Panc1 (cell line): ENCODE measurements at regions not wholly inside any gene's neighbourhood (a gene's known extent, or its start where the extent isn't known, plus 50 kb on each side); places are given as distances from the start of the nearest gene placed in this dataset.

Experiments
- ATAC-seq: fragments of 200-7000 bp; cut with Tn5 transposase; 2 replicates; pipeline ENCODE4 v1.9.1; 2020; ENCODE audit warnings: mild to moderate bottlenecking, moderate library complexity
- BruUV-seq: library from RNA; stranded (reverse); fragments of 400-500 nt; replicated peaks from 2 replicates; lab custom pipeline; 2021; lab: Mats Ljungman, UMichigan
- CTCF ChIA-PET: fragments of 300-600 bp; sonication (Branson Sonifier 250); formaldehyde crosslinking; loops from one replicate; lab custom pipeline; 2022; ENCODE audit warnings: antibody characterized with exemption; lab: Charles Lee
- POLR2A ChIA-PET: fragments of 300-600 bp; sonication (Branson Sonifier 250); formaldehyde crosslinking; loops from one replicate; lab custom pipeline; 2022; ENCODE audit warnings: antibody characterized with exemption; lab: Charles Lee
- DNase-seq: peaks from one replicate; pipeline ENCODE4 v3.0.0-alpha.2; 2010; ENCODE audit warnings: low read depth, low spot score
- H3K27ac ChIP-seq: 2 replicates; pipeline ENCODE4 v1.5.1; 2011; ENCODE audit warnings: mild to moderate bottlenecking, low read length, inconsistent platforms
- H3K27me3 ChIP-seq: fragments of 200-500 bp; sonication (Bioruptor generic); 2 replicates; pipeline ENCODE4 v1.6.0; 2014; ENCODE audit warnings: low read length, inconsistent platforms; ENCODE audit not compliant: control insufficient read depth, insufficient read depth
- H3K36me3 ChIP-seq: fragments of 200-500 bp; sonication (Bioruptor generic); 2 replicates; pipeline ENCODE4 v1.5.1; 2014; ENCODE audit warnings: inconsistent platforms, mild to moderate bottlenecking, low read length, moderate library complexity; ENCODE audit not compliant: control insufficient read depth, insufficient read depth
- H3K4me1 ChIP-seq: 2 replicates; pipeline ENCODE4 v1.5.1; 2011; ENCODE audit warnings: inconsistent platforms, mild to moderate bottlenecking, low read length, moderate library complexity; ENCODE audit not compliant: control insufficient read depth, insufficient read depth
- H3K4me3 ChIP-seq, 2 experiments: 2 replicates each; pipeline ENCODE4 v1.5.1; 2011 to 2012; ENCODE audit warnings: low read depth in 2 of 2, low read length in 2 of 2, mild to moderate bottlenecking in 2 of 2, inconsistent platforms in 1 of 2, moderate library complexity in 1 of 2
- H3K9me3 ChIP-seq: fragments of 200-500 bp; sonication (Bioruptor generic); 2 replicates; pipeline ENCODE4 v1.5.1; 2014; ENCODE audit warnings: low read depth, mild to moderate bottlenecking, inconsistent platforms, low read length, moderate library complexity; ENCODE audit not compliant: control insufficient read depth, insufficient read depth
- CTCF ChIP-seq: fragments of 450-650 bp; IDR thresholded peaks from 2 replicates; pipeline ENCODE4 v1.5.1; 2017; ENCODE audit warnings: mild to moderate bottlenecking
- POLR2AphosphoS5 ChIP-seq: IDR thresholded peaks from 2 replicates; pipeline ENCODE4 v1.6.1; 2012; ENCODE audit warnings: mild to moderate bottlenecking, low read depth, low read length, moderate library complexity
- SIN3A ChIP-seq: IDR thresholded peaks from 2 replicates; pipeline ENCODE4 v1.6.1; 2012; ENCODE audit warnings: low read depth, mild to moderate bottlenecking, low read length, moderate library complexity, borderline replicate concordance; ENCODE audit not compliant: insufficient read depth
- TCF7L2 ChIP-seq: IDR thresholded peaks from 2 replicates; pipeline ENCODE4 v1.6.1; 2011; ENCODE audit warnings: mild to moderate bottlenecking, low read depth, low read length, inconsistent platforms
- in situ Hi-C: cut with HindIII; loops from 2 replicates; pipeline ENCODE4 v1.10.0; 2016; ENCODE audit warnings: low sequenced_read_pairs, low pct_unique_long_range_greater_than_20kb
- intact Hi-C: fragments of 100-400 bp; cut with micrococcal nuclease; formaldehyde crosslinking; loops from one replicate; pipeline ENCODE4 v1.10.0; 2022; ENCODE audit not compliant: unreplicated experiment
- TF ChIP-seq, protein P1 (sequence below), 2 experiments: IDR thresholded peaks; 2 replicates each; pipeline ENCODE4 v1.6.1; 2011 to 2012; ENCODE audit warnings: low read depth in 2 of 2, control low read depth in 1 of 2, low read length in 1 of 2, mild to moderate bottlenecking in 1 of 2, moderate library complexity in 1 of 2; ENCODE audit not compliant: insufficient read depth in 1 of 2

- no TSS peak for BruUV-seq
- Histone ChIP-seq H3K27me3 (peaks cover 9% of the 10 kb centered on the region; the same call in 1 of the 2 replicates), H3K36me3 (no peaks in the 10 kb centered on the region), H3K4me3 (no peak overlapping the region), H3K27ac (no peak overlapping the region), H3K9me3 (no peaks in the 10 kb centered on the region), H3K4me1 (no peaks in the 10 kb centered on the region)
- DNase-seq (no peak), ATAC-seq (no peak)
- ChIA-PET CTCF (no interaction called here), POLR2A (no interaction called here)
- TF ChIP-seq, protein P1, sequence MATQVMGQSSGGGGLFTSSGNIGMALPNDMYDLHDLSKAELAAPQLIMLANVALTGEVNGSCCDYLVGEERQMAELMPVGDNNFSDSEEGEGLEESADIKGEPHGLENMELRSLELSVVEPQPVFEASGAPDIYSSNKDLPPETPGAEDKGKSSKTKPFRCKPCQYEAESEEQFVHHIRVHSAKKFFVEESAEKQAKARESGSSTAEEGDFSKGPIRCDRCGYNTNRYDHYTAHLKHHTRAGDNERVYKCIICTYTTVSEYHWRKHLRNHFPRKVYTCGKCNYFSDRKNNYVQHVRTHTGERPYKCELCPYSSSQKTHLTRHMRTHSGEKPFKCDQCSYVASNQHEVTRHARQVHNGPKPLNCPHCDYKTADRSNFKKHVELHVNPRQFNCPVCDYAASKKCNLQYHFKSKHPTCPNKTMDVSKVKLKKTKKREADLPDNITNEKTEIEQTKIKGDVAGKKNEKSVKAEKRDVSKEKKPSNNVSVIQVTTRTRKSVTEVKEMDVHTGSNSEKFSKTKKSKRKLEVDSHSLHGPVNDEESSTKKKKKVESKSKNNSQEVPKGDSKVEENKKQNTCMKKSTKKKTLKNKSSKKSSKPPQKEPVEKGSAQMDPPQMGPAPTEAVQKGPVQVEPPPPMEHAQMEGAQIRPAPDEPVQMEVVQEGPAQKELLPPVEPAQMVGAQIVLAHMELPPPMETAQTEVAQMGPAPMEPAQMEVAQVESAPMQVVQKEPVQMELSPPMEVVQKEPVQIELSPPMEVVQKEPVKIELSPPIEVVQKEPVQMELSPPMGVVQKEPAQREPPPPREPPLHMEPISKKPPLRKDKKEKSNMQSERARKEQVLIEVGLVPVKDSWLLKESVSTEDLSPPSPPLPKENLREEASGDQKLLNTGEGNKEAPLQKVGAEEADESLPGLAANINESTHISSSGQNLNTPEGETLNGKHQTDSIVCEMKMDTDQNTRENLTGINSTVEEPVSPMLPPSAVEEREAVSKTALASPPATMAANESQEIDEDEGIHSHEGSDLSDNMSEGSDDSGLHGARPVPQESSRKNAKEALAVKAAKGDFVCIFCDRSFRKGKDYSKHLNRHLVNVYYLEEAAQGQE (IDR thresholded peaks at IDR 0.05; ENCODE audit: insufficient read depth in 1 of 2, low read depth in 2 of 2, low read length in 1 of 2) = no peak
- TF ChIP-seq SIN3A = no peak
- TF ChIP-seq POLR2AphosphoS5 = no peak
- TF ChIP-seq TCF7L2 = no peak
- TF ChIP-seq CTCF = no peak
- intact Hi-C loops (no loop called here), in situ Hi-C loops (no loop called here)
These were observed 289.5 kb upstream of the MYT1L start for GRCh38 chr2:2620604-2621003.

DNA sequence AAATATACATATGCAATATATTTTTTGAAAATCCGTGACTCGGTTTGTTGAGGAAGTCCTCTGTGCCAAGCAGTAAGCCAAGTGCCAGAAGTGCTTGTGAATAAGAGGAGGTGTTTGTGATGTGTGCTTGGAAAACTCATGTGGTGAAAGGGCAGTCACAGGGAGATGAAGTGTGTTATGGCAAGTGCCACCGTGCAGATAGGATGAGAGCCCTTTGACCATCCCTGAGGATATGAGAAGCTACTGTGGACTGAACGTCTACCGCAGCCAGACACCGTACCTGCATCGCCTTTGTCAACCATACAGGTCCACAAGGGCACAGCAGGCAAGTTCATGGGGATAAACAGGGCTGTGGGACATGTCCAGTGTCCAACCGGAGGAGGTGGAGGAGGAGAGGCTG lies 288.9 kb upstream of the MYT1L start:
- in situ Hi-C loops = no loop called here
- no peak for ATAC-seq
- POLR2A ChIA-PET = no interaction called here
- H3K9me3 ChIP-seq = no peaks in the 10 kb centered on the region
- no peaks in the 10 kb centered on the region for H3K36me3 ChIP-seq
- no peak for DNase-seq
- intact Hi-C loops = no loop called here
- no peak for TF ChIP-seq SIN3A
- TF ChIP-seq CTCF = no peak
- no peak for TF ChIP-seq TCF7L2
- TF ChIP-seq, protein P1 (IDR thresholded peaks at IDR 0.05; ENCODE audit: insufficient read depth in 1 of 2, low read depth in 2 of 2, low read length in 1 of 2) = no peak
- TF ChIP-seq POLR2AphosphoS5 = no peak
- H3K4me1 ChIP-seq = no peaks in the 10 kb centered on the region
- no peak overlapping the region for H3K4me3 ChIP-seq
- H3K27me3 ChIP-seq = peaks cover 6% of the 10 kb centered on the region; the same call in 1 of the 2 replicates
- H3K27ac ChIP-seq = no peak overlapping the region
- no TSS peak for BruUV-seq
- CTCF ChIA-PET = no interaction called here
